ENCODE measurements at regions not wholly inside any gene's neighbourhood (a gene's known extent, or its start where the extent isn't known, plus 50 kb on each side); places are given as distances from the start of the nearest gene placed in this dataset.
"Not testable (repeated sequence)": the region's sequence is repeated elsewhere in the genome, so short reads cannot be mapped to it uniquely, and the experiment has no call there.

DNA sequence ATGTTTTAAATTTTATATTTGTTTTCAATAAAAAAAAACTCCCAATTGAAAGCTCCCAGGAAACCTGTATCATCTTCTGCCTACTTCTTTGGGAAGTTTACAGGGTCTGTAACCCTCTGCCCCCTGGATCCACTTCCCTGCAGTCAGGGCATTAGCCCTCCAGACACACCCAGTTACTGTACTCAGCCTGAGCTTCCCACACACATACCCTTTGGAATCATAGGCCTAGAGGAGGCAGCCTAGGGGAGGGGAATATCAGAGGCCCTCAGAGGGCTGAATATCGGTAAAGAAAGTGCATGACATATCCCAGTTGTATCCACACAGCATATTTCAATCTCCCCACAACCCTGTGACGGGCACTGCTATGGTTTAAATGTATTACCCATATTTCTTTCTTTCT, 56.2 kb upstream of the TFPI start:
- DNase-seq, result not testable (repeated sequence)

DNA sequence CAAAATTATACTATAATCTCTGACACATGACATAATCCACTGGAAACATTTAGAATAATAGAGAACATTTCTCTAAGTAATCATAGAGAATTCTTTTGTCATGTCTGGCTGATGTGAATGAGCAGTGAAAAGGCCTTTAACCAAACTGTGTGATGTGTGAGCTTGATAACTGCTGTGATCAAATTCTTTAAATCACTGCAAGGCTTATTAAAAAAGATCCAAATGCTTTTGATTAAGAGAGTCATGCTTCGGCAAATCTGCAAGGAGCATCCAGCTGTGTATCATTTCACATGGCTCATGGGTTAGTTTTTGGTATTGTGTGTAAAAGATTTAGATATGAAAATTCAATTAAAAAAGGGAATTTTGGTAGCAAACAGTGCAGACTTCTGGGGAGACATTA, 58.6 kb upstream of the TFPI start:
- DNase-seq, result no peak

GRCh38 chr2:187614756-187615155, 60.5 kb upstream of the TFPI start:
- DNase-seq, result no peak

GRCh38 chr2:187615364-187615763, 61.1 kb upstream of the TFPI start:
- no peak for DNase-seq

- DNase-seq, result no peak
Observed at GRCh38 chr2:187615902-187616301, 61.7 kb upstream of the TFPI start.

DNA sequence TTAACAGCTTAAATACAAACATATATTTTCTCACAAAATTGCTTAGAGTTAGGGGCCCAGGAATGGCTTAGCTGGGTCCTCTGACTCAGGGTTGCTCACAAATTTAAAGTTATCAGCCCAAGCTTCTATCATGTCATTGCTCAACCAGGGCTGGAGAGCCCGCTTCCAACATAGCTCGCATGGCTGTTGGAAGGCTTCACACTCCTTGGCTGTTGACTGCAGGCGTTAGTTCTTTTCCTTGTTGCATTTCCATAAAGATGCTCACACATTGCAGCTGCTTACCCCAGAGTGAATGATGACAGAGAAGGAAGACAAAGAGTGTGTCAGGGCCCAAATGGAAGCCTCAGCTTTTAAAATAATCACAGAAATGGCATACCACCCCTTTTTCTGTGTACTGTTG, 62.9 kb upstream of the TFPI start:
- DNase-seq, result no peak

DNA sequence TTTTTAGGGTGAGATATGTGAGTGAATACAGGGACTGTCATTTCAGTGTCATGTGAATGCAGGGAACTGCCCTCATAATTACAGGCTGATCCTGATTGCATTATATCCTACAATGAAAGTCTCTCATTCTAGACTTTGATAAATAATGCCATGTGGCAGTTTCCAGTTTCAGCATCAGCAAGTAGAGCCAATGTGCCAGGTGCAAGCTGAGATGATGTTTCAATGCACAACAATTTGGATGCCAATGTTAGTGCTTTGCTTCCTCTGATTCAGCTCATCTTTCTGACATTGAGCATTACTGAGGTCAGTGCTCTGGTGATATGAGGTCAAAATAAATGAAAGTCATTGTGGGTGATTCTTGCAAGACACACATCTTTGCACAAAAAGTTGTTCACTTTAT, 63.7 kb upstream of the TFPI start:
- no peak for DNase-seq

DNA sequence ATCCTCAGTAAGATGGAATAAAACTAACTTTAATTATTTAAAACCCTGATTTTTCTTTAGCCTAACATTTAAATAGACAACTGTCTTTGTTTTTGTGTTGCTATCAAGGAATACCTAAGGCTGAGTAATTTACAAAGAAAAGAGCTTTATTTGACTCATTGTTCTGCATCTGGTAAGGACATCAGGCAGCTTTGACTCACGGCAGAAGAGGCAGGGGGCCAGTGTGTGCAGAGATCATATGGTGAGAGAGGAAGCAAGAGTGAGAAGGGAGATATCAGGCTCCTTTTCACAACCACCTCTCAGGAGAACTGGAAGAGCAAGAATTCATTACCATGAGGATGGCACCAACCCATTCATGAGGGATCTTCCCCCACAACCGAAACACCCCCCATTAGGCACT, 64.6 kb upstream of the TFPI start:
- no peak for DNase-seq

DNA sequence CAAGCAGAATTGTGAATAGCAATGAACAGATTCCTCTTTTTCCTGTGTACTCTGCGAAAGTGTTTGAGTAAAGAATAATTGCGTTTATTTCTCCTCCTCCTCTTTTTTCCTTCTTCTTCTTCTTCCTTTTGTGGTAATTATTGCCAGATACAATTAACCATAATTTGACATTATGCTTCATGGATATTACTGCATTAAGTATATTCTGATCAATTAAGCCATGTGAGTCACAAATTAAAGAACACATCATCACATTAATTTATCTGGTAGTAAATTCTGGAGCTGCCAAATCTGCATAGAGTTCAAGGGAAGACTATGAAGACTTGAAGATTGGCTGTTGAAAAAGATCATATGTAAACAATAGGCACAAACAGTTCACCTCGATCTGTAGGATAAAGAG, 72.9 kb upstream of the TFPI start:
- no peak for DNase-seq

- not testable (repeated sequence) for DNase-seq
Observed at GRCh38 chr2:187636731-187637391, 82.6 kb upstream of the TFPI start.

GRCh38 chr2:187637392-187637740, 83.1 kb upstream of the TFPI start:
- DNase-seq, result not testable (repeated sequence)

DNA sequence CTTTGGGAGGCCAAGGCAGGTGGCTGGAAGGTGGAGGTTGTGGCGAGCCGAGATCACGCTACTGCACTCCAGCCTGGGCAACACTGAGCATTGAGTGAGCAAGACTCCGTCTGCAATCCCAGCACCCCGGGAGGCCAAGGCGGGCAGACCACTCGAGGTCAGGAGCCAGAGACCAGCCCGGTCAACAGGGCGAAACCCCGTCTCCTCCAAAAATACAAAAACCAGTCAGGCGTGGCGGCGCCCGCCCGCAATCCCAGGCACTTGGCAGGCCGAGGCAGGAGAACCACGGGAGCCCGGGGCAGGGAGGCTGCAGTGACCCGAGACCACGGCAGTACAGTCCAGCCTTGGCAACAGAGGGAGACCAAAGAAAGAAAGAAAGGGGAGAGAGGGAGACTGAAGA, 83.5 kb upstream of the TFPI start:
- not testable (repeated sequence) for DNase-seq

DNA sequence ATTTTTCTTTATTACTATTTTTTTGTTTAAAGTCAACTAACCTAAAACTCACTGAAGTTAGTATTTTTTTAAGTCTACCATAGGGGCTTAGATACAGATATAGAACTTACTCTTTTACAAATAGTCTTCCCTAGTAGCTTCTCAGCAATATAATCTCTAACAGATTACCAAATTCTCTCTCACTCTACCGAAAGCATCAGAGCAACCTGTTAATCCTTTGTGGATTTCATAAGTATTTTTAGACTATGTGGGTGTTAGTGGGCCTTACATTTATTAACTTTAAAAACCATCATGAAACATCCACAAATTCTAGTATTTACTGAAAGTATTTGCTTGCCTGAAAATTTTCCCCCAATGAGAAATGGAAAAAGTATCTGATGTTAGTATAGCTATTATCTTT, 84.6 kb upstream of the TFPI start:
- no peak for DNase-seq

GRCh38 chr2:187640926-187641510, 86.8 kb upstream of the TFPI start:
- no peak for DNase-seq

GRCh38 chr2:187642498-187642897, 88.3 kb upstream of the TFPI start:
- DNase-seq, result no peak

DNA sequence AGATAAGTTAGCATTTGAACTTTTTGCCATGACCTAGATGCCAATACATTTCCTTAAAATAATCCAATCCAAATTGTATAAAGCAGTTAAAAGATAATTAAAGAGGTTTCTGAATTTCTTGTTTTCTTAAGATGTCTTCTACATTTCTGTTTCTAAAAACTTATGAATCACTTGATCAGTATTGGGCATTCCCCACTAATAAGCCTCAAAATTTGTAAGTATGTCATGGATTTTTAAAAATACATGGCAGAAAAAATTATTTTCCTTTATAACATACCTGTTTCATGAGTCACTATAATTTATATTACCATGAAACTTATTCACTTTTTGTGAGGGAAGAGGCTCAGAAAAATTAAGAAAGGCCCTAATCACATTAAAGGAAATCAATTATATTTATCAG, 90.3 kb upstream of the TFPI start:
- DNase-seq, result no peak

- no peak for DNase-seq
Observed at GRCh38 chr2:187644981-187645380, 90.7 kb upstream of the TFPI start.

DNA sequence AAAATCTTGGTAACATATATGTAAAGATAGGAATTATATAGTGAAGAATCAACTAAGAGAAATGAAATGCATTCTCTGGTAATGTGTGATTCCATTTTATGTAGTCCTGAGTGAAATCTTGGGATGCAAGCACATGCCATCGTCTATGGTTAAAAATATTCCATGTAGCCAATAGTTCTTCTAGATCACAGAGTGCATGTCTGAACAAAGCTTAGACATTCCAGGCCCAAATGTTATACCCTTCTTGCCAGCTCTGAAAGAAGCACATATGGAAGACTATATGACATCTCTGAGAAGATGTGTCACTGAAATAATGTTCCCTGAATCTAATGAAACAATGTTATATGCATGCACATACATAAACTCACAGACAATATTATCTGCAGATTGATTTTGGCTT, 92.3 kb upstream of the TFPI start:
- DNase-seq, result no peak

DNA sequence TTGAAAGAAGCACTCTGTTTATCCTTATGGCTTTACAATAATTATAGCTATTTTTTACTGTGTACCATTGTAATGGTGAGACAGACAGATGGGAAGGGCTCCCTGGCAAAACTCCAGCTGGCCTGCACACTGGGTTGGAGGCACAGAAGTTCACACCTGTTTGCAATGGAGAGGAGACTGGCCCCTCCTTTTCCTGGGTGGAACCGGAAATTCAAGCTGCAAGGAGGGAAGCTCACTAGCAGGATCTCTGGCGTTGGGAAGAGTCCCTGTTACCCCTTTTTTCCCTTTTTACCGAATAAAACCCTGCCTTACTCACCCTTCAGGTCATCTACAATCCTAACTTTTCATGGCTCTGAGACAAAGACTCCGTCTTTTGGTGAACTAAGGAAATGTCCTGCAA, 100.3 kb upstream of the TFPI start:
- no peak for DNase-seq

DNA sequence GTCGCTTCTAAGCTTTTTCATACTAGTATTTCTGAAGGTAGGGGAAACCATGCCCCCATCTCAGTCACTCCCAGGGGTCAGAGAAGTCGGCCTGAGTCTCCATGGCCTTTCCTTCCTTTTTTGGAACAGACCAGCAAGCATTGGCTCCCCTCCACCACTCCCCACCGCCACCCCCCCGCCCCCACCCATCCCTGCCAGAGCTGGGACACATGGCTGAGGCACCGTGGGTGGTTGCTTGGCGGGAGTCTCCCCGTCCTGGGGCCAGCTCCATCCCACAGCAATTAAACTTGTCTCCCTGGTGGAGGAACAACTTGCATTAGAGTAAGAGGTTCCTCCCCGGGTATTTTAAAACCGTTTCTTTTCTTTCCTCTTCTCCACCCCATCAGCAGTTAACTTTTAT, 100.8 kb upstream of the TFPI start:
- DNase-seq, result no peak

DNA sequence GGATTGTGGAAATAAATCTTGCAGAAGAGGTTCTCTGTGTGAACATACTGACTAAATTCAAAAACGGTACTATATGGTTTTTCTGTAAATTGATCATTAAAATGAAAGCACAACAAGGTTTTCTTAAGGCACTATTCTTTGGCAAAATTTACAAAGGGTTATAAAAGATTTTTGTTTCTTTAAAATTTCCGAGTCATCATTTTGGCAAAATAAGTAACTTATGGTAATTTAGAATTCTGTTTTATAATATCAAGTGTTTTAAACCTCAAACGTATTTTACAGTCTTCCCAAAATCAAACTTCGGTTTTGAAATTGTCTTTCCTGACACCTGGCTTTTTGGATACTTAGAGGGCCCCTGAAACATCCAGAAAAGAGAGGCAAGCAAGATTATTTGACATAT, 101.9 kb upstream of the TFPI start:
- DNase-seq, result no peak

DNA sequence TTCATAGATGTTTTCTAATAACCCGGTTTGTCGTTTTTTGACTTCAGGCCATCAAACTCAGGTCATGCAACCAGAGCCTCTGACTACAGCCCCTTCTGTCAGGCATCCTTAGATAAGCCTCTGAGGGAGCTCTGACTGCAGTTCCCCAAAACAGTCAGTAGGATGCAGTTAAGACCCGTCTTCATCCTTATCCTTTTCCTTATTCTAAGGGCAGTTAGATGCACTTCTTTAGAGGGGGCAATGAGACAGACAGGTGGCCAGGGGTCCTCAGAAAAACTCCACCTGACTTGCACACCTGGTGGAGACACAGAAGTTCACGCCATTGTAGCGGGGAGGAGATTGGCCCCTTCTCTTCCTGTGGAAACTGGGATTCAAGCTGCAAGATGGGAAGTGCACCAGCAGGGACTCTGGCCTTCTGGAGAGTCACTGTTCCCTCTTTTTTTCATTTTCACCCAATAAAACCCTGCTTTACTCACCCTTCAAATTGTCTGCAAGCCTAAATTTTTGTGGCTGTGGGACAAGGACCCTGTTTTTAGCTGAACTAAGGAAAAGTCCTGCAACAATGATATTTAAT, 104.8 kb upstream of the TFPI start:
- DNase-seq, result no peak

- not testable (repeated sequence) for DNase-seq
Observed at GRCh38 chr2:187676050-187676449, 121.8 kb upstream of the TFPI start.

- no peak for DNase-seq
Observed at GRCh38 chr2:187679454-187679853, 125.2 kb upstream of the TFPI start.

DNA sequence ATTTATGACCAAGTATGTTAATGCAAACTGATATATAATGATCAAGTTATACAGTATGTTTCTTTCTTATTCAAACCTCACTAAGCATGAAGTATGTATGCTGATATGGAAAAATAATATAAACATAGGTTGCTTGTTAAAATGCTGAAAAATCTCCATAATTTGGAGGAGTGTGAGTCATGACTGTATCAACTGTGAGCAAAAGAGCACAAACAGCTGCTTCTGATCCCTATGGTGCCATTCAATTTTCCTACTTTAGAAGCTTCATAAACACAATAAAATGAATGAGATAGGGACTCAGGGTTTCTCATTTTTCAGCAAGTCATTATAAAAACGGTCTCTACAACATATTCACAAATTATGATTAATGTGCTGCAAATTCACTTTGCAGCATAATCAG, 129.9 kb upstream of the TFPI start:
- DNase-seq, result no peak

All from stimulated activated CD8-positive, alpha-beta memory T cell treated with anti-CD3 and anti-CD28 coated beads, Interleukin-4, amount 100 ng/mL, for 48 hours (primary cell).